ENCODE measurements at regions not wholly inside any gene's neighbourhood (a gene's known extent, or its start where the extent isn't known, plus 50 kb on each side); places are given as distances from the start of the nearest gene placed in this dataset.

DNA sequence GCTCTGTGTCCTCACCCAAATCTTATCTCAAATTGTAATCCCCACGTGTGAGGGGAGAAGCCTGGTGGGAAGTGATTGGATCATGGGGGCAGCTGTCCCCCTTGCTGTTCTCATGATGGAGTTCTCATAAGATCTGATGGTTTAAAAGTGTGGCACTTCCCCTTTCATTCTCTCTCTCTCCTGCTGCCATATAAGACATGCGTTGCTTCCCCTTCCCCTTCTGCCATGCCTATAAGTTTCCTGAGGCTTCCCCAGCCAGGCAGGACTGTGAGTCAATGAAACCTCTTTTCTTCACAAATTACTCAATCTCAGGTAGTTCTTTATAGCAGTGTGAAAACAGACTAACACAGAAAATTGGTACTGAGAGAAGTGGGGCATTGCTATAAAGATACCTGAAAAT, 107.7 kb downstream of the DMAC1 start:
- TF ChIP-seq RAD21 (CRISPR knock-in tag; IDR thresholded peaks at IDR 0.05) (no peak), ZNF354B (CRISPR knock-in tag; IDR thresholded peaks at IDR 0.05) (no peak), YY1 (IDR thresholded peaks at IDR 0.05; ENCODE audit: insufficient read depth, insufficient replicate concordance, low read depth, low read length) (no peak), TRIM24 (CRISPR knock-in tag; IDR thresholded peaks at IDR 0.05) (no peak), SP1 (IDR thresholded peaks at IDR 0.05) (no peak), SP1 (CRISPR knock-in tag; IDR thresholded peaks at IDR 0.05) (no peak)
- TF ChIP-seq, protein P1, sequence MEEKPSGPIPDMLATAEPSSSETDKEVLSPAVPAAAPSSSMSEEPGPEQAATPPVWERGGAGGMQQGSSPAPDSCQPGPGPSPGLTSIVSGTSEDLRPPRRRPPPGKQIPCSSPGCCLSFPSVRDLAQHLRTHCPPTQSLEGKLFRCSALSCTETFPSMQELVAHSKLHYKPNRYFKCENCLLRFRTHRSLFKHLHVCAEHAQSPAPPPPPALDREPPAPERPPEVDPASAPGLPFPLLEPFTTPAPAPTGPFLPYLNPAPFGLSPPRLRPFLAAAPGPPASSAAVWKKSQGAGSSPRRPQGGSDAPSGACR (CRISPR knock-in tag; IDR thresholded peaks at IDR 0.05), result no peak
- TF ChIP-seq, protein P2, sequence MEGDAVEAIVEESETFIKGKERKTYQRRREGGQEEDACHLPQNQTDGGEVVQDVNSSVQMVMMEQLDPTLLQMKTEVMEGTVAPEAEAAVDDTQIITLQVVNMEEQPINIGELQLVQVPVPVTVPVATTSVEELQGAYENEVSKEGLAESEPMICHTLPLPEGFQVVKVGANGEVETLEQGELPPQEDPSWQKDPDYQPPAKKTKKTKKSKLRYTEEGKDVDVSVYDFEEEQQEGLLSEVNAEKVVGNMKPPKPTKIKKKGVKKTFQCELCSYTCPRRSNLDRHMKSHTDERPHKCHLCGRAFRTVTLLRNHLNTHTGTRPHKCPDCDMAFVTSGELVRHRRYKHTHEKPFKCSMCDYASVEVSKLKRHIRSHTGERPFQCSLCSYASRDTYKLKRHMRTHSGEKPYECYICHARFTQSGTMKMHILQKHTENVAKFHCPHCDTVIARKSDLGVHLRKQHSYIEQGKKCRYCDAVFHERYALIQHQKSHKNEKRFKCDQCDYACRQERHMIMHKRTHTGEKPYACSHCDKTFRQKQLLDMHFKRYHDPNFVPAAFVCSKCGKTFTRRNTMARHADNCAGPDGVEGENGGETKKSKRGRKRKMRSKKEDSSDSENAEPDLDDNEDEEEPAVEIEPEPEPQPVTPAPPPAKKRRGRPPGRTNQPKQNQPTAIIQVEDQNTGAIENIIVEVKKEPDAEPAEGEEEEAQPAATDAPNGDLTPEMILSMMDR (CRISPR knock-in tag; IDR thresholded peaks at IDR 0.05), result no peak

Data from HepG2 (cell line).